ENCODE measurements at regions not wholly inside any gene's neighbourhood (a gene's known extent, or its start where the extent isn't known, plus 50 kb on each side); places are given as distances from the start of the nearest gene placed in this dataset.

DNA sequence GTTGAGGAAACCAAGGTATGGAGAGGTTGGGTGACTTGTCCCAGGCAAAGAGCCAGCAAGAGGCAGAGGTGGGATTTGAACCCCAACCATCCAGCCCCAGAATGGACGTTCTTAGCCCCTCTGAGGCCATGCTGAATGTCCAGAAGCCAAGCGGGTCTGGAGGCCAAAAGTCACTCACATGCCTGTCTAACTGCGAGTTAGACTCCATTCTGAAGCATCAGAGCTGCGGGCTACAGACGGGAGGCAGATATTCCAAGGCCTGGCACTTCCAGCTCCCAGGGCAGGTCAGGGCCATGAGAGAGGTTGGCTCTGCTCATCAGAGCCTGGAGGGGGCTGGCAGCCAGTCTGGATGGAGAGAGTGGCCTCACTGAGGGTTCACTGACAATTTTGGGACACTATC, 616.5 kb downstream of the BRD1 start:
- no peak overlapping the region for H4K91ac ChIP-seq (ENCODE audit: low read depth, low read length, poor library complexity)
- H2AFZ ChIP-seq (ENCODE audit: low read length) = no peak overlapping the region
- H3K14ac ChIP-seq (ENCODE audit: low read length) = no peak overlapping the region
- no peaks in the 10 kb centered on the region for H3K36me3 ChIP-seq (replicated peaks in 1 of 2; ENCODE audit: control insufficient read depth in 2 of 2, insufficient read depth in 2 of 2, low read length in 2 of 2)
- DNase-seq (ENCODE audit: low spot score) = no peak
- no peak overlapping the region for H3K27ac ChIP-seq (replicated peaks; ENCODE audit: low read length)
- H3K4me1 ChIP-seq (ENCODE audit: control insufficient read depth in 2 of 2, insufficient read depth in 1 of 2, low read depth in 1 of 2, low read length in 2 of 2) = no peaks in the 10 kb centered on the region
- H3K79me1 ChIP-seq (ENCODE audit: low read depth, low read length) = no peaks in the 10 kb centered on the region
- H2BK5ac ChIP-seq (ENCODE audit: low read length) = no peak overlapping the region
- no CpG with 5 or more reads among the region's 5 CpGs for WGBS, 2 donors (ENCODE audit: extremely low coverage in 2 of 2, insufficient read length in 2 of 2, insufficient replicate concordance in 1 of 2)
- H3K23ac ChIP-seq (ENCODE audit: low read depth, low read length, poor library complexity) = no peak overlapping the region
- H2BK120ac ChIP-seq (ENCODE audit: low read depth, low read length) = no peak overlapping the region
- no peak overlapping the region for H3K9ac ChIP-seq (ENCODE audit: low read depth, low read length, poor library complexity)
- no peak overlapping the region for H3K4me2 ChIP-seq (ENCODE audit: insufficient read depth, low read length, poor library complexity, severe bottlenecking)
- no peak overlapping the region for H3K4me3 ChIP-seq (ENCODE audit: low read length in 2 of 2)
- no peak overlapping the region for H3K18ac ChIP-seq (ENCODE audit: low read length)
- no peaks in the 10 kb centered on the region for H3K9me3 ChIP-seq (replicated peaks in 1 of 2; ENCODE audit: control insufficient read depth in 2 of 2, insufficient read depth in 1 of 2, low read depth in 1 of 2, low read length in 2 of 2)
- no peak overlapping the region for H3K4ac ChIP-seq (ENCODE audit: low read length)
- H4K8ac ChIP-seq (ENCODE audit: low read depth, low read length) = no peak overlapping the region
- H3K27me3 ChIP-seq (ENCODE audit: control insufficient read depth in 3 of 3, insufficient read depth in 3 of 3, low read depth in 1 of 3, low read length in 3 of 3) = no peaks in the 10 kb centered on the region
- H2AK5ac ChIP-seq (ENCODE audit: low read depth, low read length) = no peak overlapping the region
- no peak overlapping the region for H2BK15ac ChIP-seq (ENCODE audit: low read length)
- no peak overlapping the region for H2BK12ac ChIP-seq (ENCODE audit: low read length)

DNA sequence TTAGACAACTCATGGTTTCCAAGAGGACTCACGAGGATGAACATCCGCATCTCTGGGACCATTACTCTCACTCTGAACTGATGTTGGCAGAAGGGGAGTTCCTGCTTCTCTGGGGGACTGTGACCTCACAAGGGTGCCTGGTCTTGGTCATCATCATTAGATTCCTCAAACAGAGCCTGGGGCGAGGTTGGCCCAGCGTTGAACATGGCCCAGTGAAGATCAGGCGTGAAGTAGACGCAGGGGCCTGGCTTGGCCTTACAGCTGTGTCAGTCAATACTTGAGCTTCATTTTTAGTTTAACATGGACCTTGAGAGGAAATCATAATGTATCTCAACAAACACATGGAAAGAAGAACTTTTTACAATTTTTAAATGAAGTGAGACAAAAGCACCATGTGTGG, 617.1 kb downstream of the BRD1 start:
- H3K4me1 ChIP-seq (ENCODE audit: control insufficient read depth in 2 of 2, insufficient read depth in 1 of 2, low read depth in 1 of 2, low read length in 2 of 2) = no peaks in the 10 kb centered on the region
- WGBS, 2 donors (ENCODE audit: extremely low coverage in 2 of 2, insufficient read length in 2 of 2, insufficient replicate concordance in 1 of 2) = no CpG with 5 or more reads among the region's 6 CpGs
- no peak overlapping the region for H4K91ac ChIP-seq (ENCODE audit: low read depth, low read length, poor library complexity)
- H3K14ac ChIP-seq (ENCODE audit: low read length) = no peak overlapping the region
- H2BK120ac ChIP-seq (ENCODE audit: low read depth, low read length) = no peak overlapping the region
- no peak overlapping the region for H3K4me2 ChIP-seq (ENCODE audit: insufficient read depth, low read length, poor library complexity, severe bottlenecking)
- no peak overlapping the region for H2AK5ac ChIP-seq (ENCODE audit: low read depth, low read length)
- no peak overlapping the region for H3K4ac ChIP-seq (ENCODE audit: low read length)
- H3K79me1 ChIP-seq (ENCODE audit: low read depth, low read length) = no peaks in the 10 kb centered on the region
- no peak for DNase-seq (ENCODE audit: low spot score)
- no peaks in the 10 kb centered on the region for H3K27me3 ChIP-seq (ENCODE audit: control insufficient read depth in 3 of 3, insufficient read depth in 3 of 3, low read depth in 1 of 3, low read length in 3 of 3)
- no peak overlapping the region for H2BK5ac ChIP-seq (ENCODE audit: low read length)
- H3K27ac ChIP-seq (replicated peaks; ENCODE audit: low read length) = no peak overlapping the region
- H2BK15ac ChIP-seq (ENCODE audit: low read length) = no peak overlapping the region
- H3K9me3 ChIP-seq (replicated peaks in 1 of 2; ENCODE audit: control insufficient read depth in 2 of 2, insufficient read depth in 1 of 2, low read depth in 1 of 2, low read length in 2 of 2) = no peaks in the 10 kb centered on the region
- H3K9ac ChIP-seq (ENCODE audit: low read depth, low read length, poor library complexity) = no peak overlapping the region
- no peak overlapping the region for H3K18ac ChIP-seq (ENCODE audit: low read length)
- no peaks in the 10 kb centered on the region for H3K36me3 ChIP-seq (replicated peaks in 1 of 2; ENCODE audit: control insufficient read depth in 2 of 2, insufficient read depth in 2 of 2, low read length in 2 of 2)
- H2AFZ ChIP-seq (ENCODE audit: low read length) = no peak overlapping the region
- no peak overlapping the region for H3K4me3 ChIP-seq (ENCODE audit: low read length in 2 of 2)
- no peak overlapping the region for H3K23ac ChIP-seq (ENCODE audit: low read depth, low read length, poor library complexity)
- H4K8ac ChIP-seq (ENCODE audit: low read depth, low read length) = no peak overlapping the region
- H2BK12ac ChIP-seq (ENCODE audit: low read length) = no peak overlapping the region

DNA sequence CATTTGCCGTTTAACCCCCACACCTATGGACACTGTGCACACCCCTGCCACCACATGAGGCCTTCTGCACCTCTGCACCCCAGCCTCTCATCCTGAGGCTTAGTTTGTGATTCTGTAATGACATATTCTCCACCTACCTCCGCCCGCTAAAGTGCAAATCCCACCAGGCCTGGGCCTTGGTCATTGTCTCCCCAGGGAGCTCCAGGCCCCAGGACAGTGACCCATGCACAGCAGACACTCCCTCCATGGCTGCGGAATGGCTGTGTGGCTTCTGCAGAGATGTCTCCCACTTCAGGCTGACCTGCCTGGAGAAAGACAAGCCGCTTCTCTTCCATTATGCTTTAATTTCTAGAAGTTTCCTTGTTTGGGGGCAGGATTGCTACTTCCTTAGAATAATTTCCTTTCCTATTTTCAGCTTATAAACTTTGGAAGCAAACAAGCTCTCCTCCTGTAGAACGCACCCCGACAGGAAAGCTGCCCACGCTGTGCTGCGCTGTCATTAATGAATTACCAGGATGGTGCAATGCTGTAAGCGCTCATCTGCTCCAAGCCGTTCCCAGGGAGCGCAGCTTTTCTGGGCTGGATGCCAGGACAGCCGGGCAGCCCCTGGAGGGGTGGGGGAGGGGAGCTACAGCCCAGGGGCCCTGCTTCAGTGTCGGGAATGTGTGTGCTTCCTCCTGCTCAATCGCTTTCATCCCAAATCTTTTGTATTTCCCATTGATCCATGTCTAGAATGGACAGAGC, 618.0 kb downstream of the BRD1 start:
- Histone ChIP-seq H2BK15ac (ENCODE audit: low read length) (no peak overlapping the region), H2AFZ (ENCODE audit: low read length) (no peak overlapping the region), H3K14ac (ENCODE audit: low read length) (no peak overlapping the region), H2BK12ac (ENCODE audit: low read length) (no peak overlapping the region), H3K18ac (ENCODE audit: low read length) (no peak overlapping the region), H3K27me3 (ENCODE audit: control insufficient read depth in 3 of 3, insufficient read depth in 3 of 3, low read depth in 1 of 3, low read length in 3 of 3) (no peaks in the 10 kb centered on the region), H2BK120ac (ENCODE audit: low read depth, low read length) (no peak overlapping the region), H3K4ac (ENCODE audit: low read length) (no peak overlapping the region), H4K91ac (ENCODE audit: low read depth, low read length, poor library complexity) (no peak overlapping the region), H4K8ac (ENCODE audit: low read depth, low read length) (no peak overlapping the region), H3K9me3 (replicated peaks in 1 of 2; ENCODE audit: control insufficient read depth in 2 of 2, insufficient read depth in 1 of 2, low read depth in 1 of 2, low read length in 2 of 2) (peaks cover 0 to 2% of the 10 kb centered on the region in 2 donors), H3K23ac (ENCODE audit: low read depth, low read length, poor library complexity) (no peak overlapping the region), H2AK5ac (ENCODE audit: low read depth, low read length) (no peak overlapping the region), H3K27ac (replicated peaks; ENCODE audit: low read length) (no peak overlapping the region), H3K4me2 (ENCODE audit: insufficient read depth, low read length, poor library complexity, severe bottlenecking) (no peak overlapping the region), H3K4me3 (ENCODE audit: low read length in 2 of 2) (no peak overlapping the region), H2BK5ac (ENCODE audit: low read length) (no peak overlapping the region), H3K9ac (ENCODE audit: low read depth, low read length, poor library complexity) (no peak overlapping the region), H3K79me1 (ENCODE audit: low read depth, low read length) (no peaks in the 10 kb centered on the region), H3K4me1 (ENCODE audit: control insufficient read depth in 2 of 2, insufficient read depth in 1 of 2, low read depth in 1 of 2, low read length in 2 of 2) (no peaks in the 10 kb centered on the region), H3K36me3 (replicated peaks in 1 of 2; ENCODE audit: control insufficient read depth in 2 of 2, insufficient read depth in 2 of 2, low read length in 2 of 2) (no peaks in the 10 kb centered on the region)
- no peak for DNase-seq (ENCODE audit: low spot score)
- WGBS, 2 donors (ENCODE audit: extremely low coverage in 2 of 2, insufficient read length in 2 of 2, insufficient replicate concordance in 1 of 2) = no CpG with 5 or more reads among the region's 15 CpGs

DNA sequence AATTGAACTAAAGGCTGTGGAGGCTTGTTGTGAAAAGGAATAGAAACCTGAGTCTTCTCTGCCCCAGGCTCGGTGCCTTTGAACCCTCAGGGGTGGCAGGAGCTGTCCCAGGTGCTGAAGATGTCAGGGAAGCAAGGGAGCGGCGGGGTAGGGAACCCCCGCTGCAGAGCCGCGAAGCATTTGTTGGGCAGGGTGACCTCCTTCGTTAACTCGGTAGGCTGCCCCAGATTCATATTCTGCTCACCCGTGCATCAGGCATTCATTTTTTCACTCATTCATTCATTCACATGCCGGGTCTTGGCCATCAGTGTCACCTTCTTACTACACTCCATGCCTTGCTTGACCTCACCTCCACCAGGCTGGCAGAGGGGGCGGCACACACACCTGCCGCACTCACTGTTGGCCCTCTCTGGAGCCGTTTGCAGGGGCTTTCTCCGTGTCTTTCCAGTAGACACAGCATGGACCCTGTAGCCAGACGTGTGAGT, 618.9 kb downstream of the BRD1 start:
- Histone ChIP-seq H3K4me1 (ENCODE audit: control insufficient read depth in 2 of 2, insufficient read depth in 1 of 2, low read depth in 1 of 2, low read length in 2 of 2) (no peaks in the 10 kb centered on the region), H3K23ac (ENCODE audit: low read depth, low read length, poor library complexity) (no peak overlapping the region), H3K4me3 (ENCODE audit: low read length in 2 of 2) (no peak overlapping the region), H3K9ac (ENCODE audit: low read depth, low read length, poor library complexity) (no peak overlapping the region), H4K91ac (ENCODE audit: low read depth, low read length, poor library complexity) (no peak overlapping the region), H2AFZ (ENCODE audit: low read length) (no peak overlapping the region), H3K79me1 (ENCODE audit: low read depth, low read length) (no peaks in the 10 kb centered on the region), H3K27ac (replicated peaks; ENCODE audit: low read length) (no peak overlapping the region), H2BK120ac (ENCODE audit: low read depth, low read length) (no peak overlapping the region), H2BK12ac (ENCODE audit: low read length) (no peak overlapping the region), H2BK5ac (ENCODE audit: low read length) (no peak overlapping the region), H3K18ac (ENCODE audit: low read length) (no peak overlapping the region), H2BK15ac (ENCODE audit: low read length) (no peak overlapping the region), H3K27me3 (ENCODE audit: control insufficient read depth in 3 of 3, insufficient read depth in 3 of 3, low read depth in 1 of 3, low read length in 3 of 3) (no peaks in the 10 kb centered on the region), H3K9me3 (replicated peaks in 1 of 2; ENCODE audit: control insufficient read depth in 2 of 2, insufficient read depth in 1 of 2, low read depth in 1 of 2, low read length in 2 of 2) (peaks cover 0 to 2% of the 10 kb centered on the region in 2 donors), H3K4ac (ENCODE audit: low read length) (no peak overlapping the region), H3K14ac (ENCODE audit: low read length) (no peak overlapping the region), H2AK5ac (ENCODE audit: low read depth, low read length) (no peak overlapping the region), H3K4me2 (ENCODE audit: insufficient read depth, low read length, poor library complexity, severe bottlenecking) (no peak overlapping the region), H3K36me3 (replicated peaks in 1 of 2; ENCODE audit: control insufficient read depth in 2 of 2, insufficient read depth in 2 of 2, low read length in 2 of 2) (no peaks in the 10 kb centered on the region), H4K8ac (ENCODE audit: low read depth, low read length) (no peak overlapping the region)
- no CpG with 5 or more reads among the region's 15 CpGs for WGBS, 2 donors (ENCODE audit: extremely low coverage in 2 of 2, insufficient read length in 2 of 2, insufficient replicate concordance in 1 of 2)
- peak; percentile 46 for DNase-seq (ENCODE audit: low spot score)
